PC-9 (cell line): ENCODE measurements at regions not wholly inside any gene's neighbourhood (a gene's known extent, or its start where the extent isn't known, plus 50 kb on each side); places are given as distances from the start of the nearest gene placed in this dataset.
A peak's percentile ranks its signal among the peaks of the same experiment; 100 is the strongest.
"Not testable (repeated sequence)": the region's sequence is repeated elsewhere in the genome, so short reads cannot be mapped to it uniquely, and the experiment has no call there.

Experiments used
- BruUV-seq: library from RNA; stranded (reverse); fragments of 400-500 nt; replicated peaks from 2 replicates; lab custom pipeline; 2021; lab: Mats Ljungman, UMichigan
- CTCF ChIA-PET: fragments of 300-600 bp; sonication (Branson Sonifier 250); formaldehyde crosslinking; loops from one replicate; lab custom pipeline; 2022; ENCODE audit warnings: antibody characterized with exemption; lab: Charles Lee
- POLR2A ChIA-PET: fragments of 300-600 bp; sonication (Branson Sonifier 250); formaldehyde crosslinking; loops from one replicate; lab custom pipeline; 2022; ENCODE audit warnings: antibody characterized with exemption; ENCODE audit not compliant: unreplicated experiment; lab: Charles Lee
- DNase-seq, 2 experiments: peaks; one replicate each; pipeline versions ENCODE4 v3.0.0 to v3.0.0-alpha.2; 2015 to 2022; ENCODE audit warnings: mixed read lengths in 1 of 2
- H2AFZ ChIP-seq: fragments of 200-600 bp; sonication (generic); 2 replicates; pipeline ENCODE4 v1.8.1; 2017; ENCODE audit warnings: antibody characterized with exemption
- H3F3A ChIP-seq: fragments of 200-600 bp; sonication (generic); 2 replicates; pipeline ENCODE4 v1.8.1; 2017; ENCODE audit warnings: antibody characterized with exemption, mild to moderate bottlenecking, low read depth; ENCODE audit not compliant: insufficient read depth
- H3K27ac ChIP-seq: fragments of 200-600 bp; sonication (generic); 2 replicates; pipeline ENCODE4 v1.6.1; 2016; ENCODE audit warnings: mixed run types
- H3K27me3 ChIP-seq: fragments of 200-600 bp; sonication (generic); 2 replicates; pipeline ENCODE4 v1.6.1; 2016; ENCODE audit warnings: low read depth, mixed run types; ENCODE audit not compliant: insufficient read depth
- H3K36me3 ChIP-seq: fragments of 200-600 bp; sonication (generic); 2 replicates; pipeline ENCODE4 v1.6.1; 2016; ENCODE audit warnings: low read depth, mixed run types
- H3K4me1 ChIP-seq: fragments of 200-600 bp; sonication (generic); replicated peaks from 2 replicates; pipeline ENCODE4 v1.6.1; 2016; ENCODE audit warnings: mixed run types; ENCODE audit not compliant: insufficient read depth
- H3K4me2 ChIP-seq: fragments of 200-600 bp; sonication (generic); 2 replicates; pipeline ENCODE4 v1.6.1; 2017; ENCODE audit warnings: mixed run types
- H3K4me3 ChIP-seq: fragments of 200-600 bp; sonication (generic); 2 replicates; pipeline ENCODE4 v1.6.1; 2016; ENCODE audit warnings: mixed run types
- H3K79me2 ChIP-seq: fragments of 200-600 bp; sonication (generic); 2 replicates; pipeline ENCODE4 v1.6.1; 2017; ENCODE audit warnings: low read depth, mixed run types
- H3K9me2 ChIP-seq: fragments of 200-600 bp; sonication (generic); 2 replicates; pipeline ENCODE4 v1.8.1; 2017; ENCODE audit warnings: mild to moderate bottlenecking; ENCODE audit not compliant: insufficient read depth
- H3K9me3 ChIP-seq: fragments of 200-600 bp; sonication (generic); 2 replicates; pipeline ENCODE4 v1.8.1; 2016; ENCODE audit warnings: low read depth; ENCODE audit not compliant: insufficient read depth
- H4K20me1 ChIP-seq: fragments of 200-600 bp; sonication (generic); 2 replicates; pipeline ENCODE4 v1.8.1; 2017; ENCODE audit not compliant: insufficient read depth
- CTCF ChIP-seq: fragments of 200-600 bp; sonication (generic); conservative IDR thresholded peaks from 2 replicates; pipeline ENCODE4 v1.6.1; 2017; ENCODE audit warnings: mixed run types, antibody characterized with exemption, mild to moderate bottlenecking, moderate library complexity
- EZH2 ChIP-seq: fragments of 200-600 bp; sonication (generic); IDR thresholded peaks from 2 replicates; pipeline ENCODE4 v1.8.0; 2017; ENCODE audit warnings: antibody characterized with exemption, low read depth
- intact Hi-C: fragments of 100-400 bp; cut with micrococcal nuclease; formaldehyde crosslinking; loops from one replicate; pipeline ENCODE4 v1.10.0; 2022; ENCODE audit not compliant: unreplicated experiment

GRCh38 chr5:122690266-122690665 lies 84.6 kb upstream of the SNX2 start:
- Histone ChIP-seq H2AFZ (no peak overlapping the region), H3K4me3 (no peak overlapping the region), H3K9me2 (no peaks in the 10 kb centered on the region), H3K9me3 (no peaks in the 10 kb centered on the region), H4K20me1 (no peaks in the 10 kb centered on the region), H3F3A (no peaks in the 10 kb centered on the region), H3K27me3 (no peaks in the 10 kb centered on the region), H3K27ac (no peak overlapping the region), H3K4me1 (no peaks in the 10 kb centered on the region), H3K4me2 (no peak overlapping the region), H3K79me2 (no peaks in the 10 kb centered on the region), H3K36me3 (no peaks in the 10 kb centered on the region)
- DNase-seq: no peak
- intact Hi-C loops: no loop called here
- POLR2A ChIA-PET: no interaction called here
- no TSS peak for BruUV-seq
- TF ChIP-seq EZH2: no peak
- TF ChIP-seq CTCF: no peak
- CTCF ChIA-PET: no interaction called here

GRCh38 chr5:122691931-122692330 lies 82.9 kb upstream of the SNX2 start:
- no peak overlapping the region for H3K4me3 ChIP-seq
- H3K27ac ChIP-seq: no peak overlapping the region
- H3K79me2 ChIP-seq: no peaks in the 10 kb centered on the region
- intact Hi-C loops: no loop called here
- H4K20me1 ChIP-seq: no peaks in the 10 kb centered on the region
- H3K9me3 ChIP-seq: no peaks in the 10 kb centered on the region
- no peak for TF ChIP-seq EZH2
- H3K9me2 ChIP-seq: no peaks in the 10 kb centered on the region
- H3F3A ChIP-seq: no peaks in the 10 kb centered on the region
- no peak overlapping the region for H2AFZ ChIP-seq
- POLR2A ChIA-PET: no interaction called here
- no peaks in the 10 kb centered on the region for H3K27me3 ChIP-seq
- H3K36me3 ChIP-seq: no peaks in the 10 kb centered on the region
- BruUV-seq: no TSS peak
- DNase-seq: no peak
- no peak overlapping the region for H3K4me2 ChIP-seq
- CTCF ChIA-PET: no interaction called here
- no peaks in the 10 kb centered on the region for H3K4me1 ChIP-seq

- no peaks in the 10 kb centered on the region for H3K79me2 ChIP-seq
- ChIA-PET POLR2A (no interaction called here), CTCF (no interaction called here)
- H3F3A ChIP-seq: no peaks in the 10 kb centered on the region
- no peak overlapping the region for H3K27ac ChIP-seq
- no peak for TF ChIP-seq CTCF
- TF ChIP-seq EZH2: no peak
- no peak overlapping the region for H3K4me2 ChIP-seq
- no peak for DNase-seq
- H3K36me3 ChIP-seq: no peaks in the 10 kb centered on the region
- H3K9me2 ChIP-seq: no peaks in the 10 kb centered on the region
- intact Hi-C loops: no loop called here
- H4K20me1 ChIP-seq: no peaks in the 10 kb centered on the region
- no peaks in the 10 kb centered on the region for H3K9me3 ChIP-seq
- H3K4me3 ChIP-seq: no peak overlapping the region
- H3K4me1 ChIP-seq: no peaks in the 10 kb centered on the region
- no TSS peak for BruUV-seq
- H3K27me3 ChIP-seq: no peaks in the 10 kb centered on the region
- no peak overlapping the region for H2AFZ ChIP-seq
Observed at GRCh38 chr5:122693963-122694362, 80.9 kb upstream of the SNX2 start.

- Histone ChIP-seq H3K9me3 (no peaks in the 10 kb centered on the region), H3K4me2 (no peak overlapping the region), H3K9me2 (no peaks in the 10 kb centered on the region), H3K36me3 (no peaks in the 10 kb centered on the region), H2AFZ (0 out of 2 replicates have a peak overlapping the region, but pooled peaks have one; percentile 52), H3K4me3 (no peak overlapping the region), H4K20me1 (no peaks in the 10 kb centered on the region), H3K27ac (no peak overlapping the region), H3K79me2 (no peaks in the 10 kb centered on the region), H3K4me1 (no peaks in the 10 kb centered on the region), H3F3A (no peaks in the 10 kb centered on the region), H3K27me3 (no peaks in the 10 kb centered on the region)
- CTCF ChIA-PET: no interaction called here
- intact Hi-C loops: no loop called here
- no peak for DNase-seq
- POLR2A ChIA-PET: no interaction called here
- no TSS peak for BruUV-seq
- no peak for TF ChIP-seq CTCF
- TF ChIP-seq EZH2: no peak
Observed at GRCh38 chr5:122694884-122695283, 80.0 kb upstream of the SNX2 start.

- H4K20me1 ChIP-seq, H3K79me2 ChIP-seq, BruUV-seq, DNase-seq, H2AFZ ChIP-seq, H3K4me2 ChIP-seq, H3F3A ChIP-seq, H3K4me3 ChIP-seq, H3K9me3 ChIP-seq, H3K27me3 ChIP-seq, H3K27ac ChIP-seq, intact Hi-C loops, H3K36me3 ChIP-seq, POLR2A ChIA-PET, CTCF ChIA-PET, H3K9me2 ChIP-seq, H3K4me1 ChIP-seq: not testable (repeated sequence)
Observed at GRCh38 chr5:122696735-122697134, 78.1 kb upstream of the SNX2 start.
